ENCODE measurements at regions not wholly inside any gene's neighbourhood (a gene's known extent, or its start where the extent isn't known, plus 50 kb on each side); places are given as distances from the start of the nearest gene placed in this dataset.

DNA sequence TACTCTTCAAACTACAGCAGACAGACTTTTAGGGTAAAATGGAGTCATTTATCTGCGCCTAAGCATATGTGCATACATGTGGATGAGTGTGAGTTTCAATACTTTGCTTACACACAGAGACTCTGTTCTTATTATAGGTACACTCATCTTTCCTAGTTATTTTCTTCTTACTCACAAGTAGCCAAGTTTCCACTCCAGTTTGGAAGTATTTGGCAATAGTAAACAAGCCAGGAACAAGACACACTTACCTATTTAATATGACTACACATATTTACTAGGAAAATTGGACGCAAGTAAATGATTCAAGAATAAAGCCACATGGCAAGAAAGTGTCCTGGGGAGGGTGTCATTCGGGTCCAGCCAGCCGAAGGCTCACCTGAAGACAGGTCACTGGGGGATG lies 414.3 kb downstream of the FBXO15 start:
- TF ChIP-seq EZH2 (IDR thresholded peaks at IDR 0.05; ENCODE audit: borderline replicate concordance) = no peak
- TF ChIP-seq EZH2phosphoT487 (IDR thresholded peaks at IDR 0.05; ENCODE audit: low read depth, severe bottlenecking, unreplicated experiment) = no peak
- TF ChIP-seq, protein P1, sequence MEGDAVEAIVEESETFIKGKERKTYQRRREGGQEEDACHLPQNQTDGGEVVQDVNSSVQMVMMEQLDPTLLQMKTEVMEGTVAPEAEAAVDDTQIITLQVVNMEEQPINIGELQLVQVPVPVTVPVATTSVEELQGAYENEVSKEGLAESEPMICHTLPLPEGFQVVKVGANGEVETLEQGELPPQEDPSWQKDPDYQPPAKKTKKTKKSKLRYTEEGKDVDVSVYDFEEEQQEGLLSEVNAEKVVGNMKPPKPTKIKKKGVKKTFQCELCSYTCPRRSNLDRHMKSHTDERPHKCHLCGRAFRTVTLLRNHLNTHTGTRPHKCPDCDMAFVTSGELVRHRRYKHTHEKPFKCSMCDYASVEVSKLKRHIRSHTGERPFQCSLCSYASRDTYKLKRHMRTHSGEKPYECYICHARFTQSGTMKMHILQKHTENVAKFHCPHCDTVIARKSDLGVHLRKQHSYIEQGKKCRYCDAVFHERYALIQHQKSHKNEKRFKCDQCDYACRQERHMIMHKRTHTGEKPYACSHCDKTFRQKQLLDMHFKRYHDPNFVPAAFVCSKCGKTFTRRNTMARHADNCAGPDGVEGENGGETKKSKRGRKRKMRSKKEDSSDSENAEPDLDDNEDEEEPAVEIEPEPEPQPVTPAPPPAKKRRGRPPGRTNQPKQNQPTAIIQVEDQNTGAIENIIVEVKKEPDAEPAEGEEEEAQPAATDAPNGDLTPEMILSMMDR (IDR thresholded peaks at IDR 0.05; ENCODE audit: poor library complexity) = no peak

All from hepatocyte (in vitro differentiated cells).